Left ventricle myocardium superior (tissue), 1 donor: ENCODE measurements at regions not wholly inside any gene's neighbourhood (a gene's known extent, or its start where the extent isn't known, plus 50 kb on each side); places are given as distances from the start of the nearest gene placed in this dataset.
"Not testable (repeated sequence)": the region's sequence is repeated elsewhere in the genome, so short reads cannot be mapped to it uniquely, and the experiment has no call there.

Source experiments
- ATAC-seq: fragments of 200-7000 bp; cut with Tn5 transposase; one replicate; pipeline ENCODE4 v1.9.1; 2020; ENCODE audit warnings: mild to moderate bottlenecking, moderate library complexity
- DNase-seq: peaks from one replicate; pipeline ENCODE4 v3.0.0-alpha.2; 2020
- intact Hi-C: fragments of 100-400 bp; cut with micrococcal nuclease; formaldehyde crosslinking; loops from one replicate; pipeline ENCODE4 v1.11.0; 2022
- donor health status: DM: no; HTN: yes; CAD: no; lungs with severe emphysema.

DNA sequence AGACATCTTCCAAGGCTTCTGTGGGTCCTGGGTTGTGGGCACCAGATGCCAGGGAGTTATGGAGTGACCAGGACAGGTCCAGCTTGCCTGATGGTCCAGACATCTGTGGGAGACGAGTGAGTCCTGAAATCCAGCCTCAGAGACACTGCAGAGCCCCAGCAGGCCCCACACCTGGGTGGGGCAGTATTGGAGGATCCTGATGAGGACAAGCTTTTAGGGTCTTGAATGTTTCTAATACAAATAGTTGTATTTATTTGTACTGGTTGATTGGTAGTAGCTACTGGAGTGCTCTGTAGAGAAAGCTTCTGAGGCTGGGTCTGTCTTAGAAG lies 67.5 kb upstream of the PRR23C start:
- ATAC-seq, result no peak
- intact Hi-C loops, result loop anchor here (5.0 kb wide), 1 partner anchor 215 kb away; no protein-coding TSS in a partner anchor
- no peak for DNase-seq

DNA sequence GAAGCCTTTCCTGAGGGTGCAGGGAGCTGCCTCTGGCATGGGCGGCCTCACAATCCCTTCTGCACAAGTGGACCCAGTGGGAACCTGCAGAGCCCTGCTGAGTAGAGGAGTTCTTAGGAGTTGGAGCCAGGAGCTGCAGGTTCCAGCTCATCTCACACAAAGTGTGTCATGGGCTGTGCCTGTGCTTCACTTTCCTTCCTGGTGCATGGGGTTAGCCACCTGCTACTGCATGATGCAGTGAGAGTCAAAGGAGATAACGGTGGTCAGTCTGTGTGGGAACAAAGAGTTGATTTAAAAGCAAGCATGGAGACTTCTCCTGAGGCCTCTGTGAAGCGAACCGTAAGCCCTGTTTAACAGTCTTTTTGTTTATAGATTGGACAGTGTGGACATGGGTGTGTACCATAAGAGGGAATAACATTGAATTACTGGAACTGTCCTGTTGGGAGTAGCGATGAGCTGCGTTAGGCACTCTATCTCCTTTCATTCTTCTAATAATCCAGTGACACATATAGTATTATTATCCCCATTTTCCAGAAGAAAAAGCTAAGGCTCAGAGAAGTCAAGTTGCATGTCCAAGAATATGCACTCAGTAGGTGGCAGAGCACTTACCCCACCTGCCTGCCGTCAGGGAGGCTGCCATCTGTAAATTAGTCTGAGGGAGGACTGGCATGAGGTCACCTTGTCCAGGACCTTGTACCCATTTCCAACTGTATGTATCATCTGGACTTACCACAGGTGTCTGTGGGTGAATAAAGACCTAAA lies 68.7 kb upstream of the PRR23C start:
- intact Hi-C loops, result loop anchor here (5.0 kb wide), 1 partner anchor 214 kb away; no protein-coding TSS in a partner anchor
- DNase-seq, result no peak
- no peak for ATAC-seq

DNA sequence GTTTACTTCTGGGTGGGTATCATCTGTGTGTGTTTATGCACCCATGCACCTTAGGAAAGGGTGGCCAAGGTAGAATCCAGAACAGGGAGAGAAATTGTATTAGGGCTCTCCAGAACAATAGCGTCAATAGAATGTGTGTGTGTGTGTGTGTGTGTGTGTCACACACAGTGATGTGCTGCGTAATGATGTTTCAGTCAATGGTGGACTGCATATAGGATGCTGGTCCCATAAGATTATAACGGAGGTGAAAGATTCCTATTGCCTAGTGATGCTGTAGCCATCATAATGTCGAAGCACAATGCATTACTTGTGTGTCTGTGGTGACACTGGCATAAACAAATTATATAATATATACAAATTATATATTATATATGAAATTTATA lies 69.3 kb upstream of the PRR23C start:
- intact Hi-C loops, result loop anchor here (5.0 kb wide), 1 partner anchor 213 kb away; no protein-coding TSS in a partner anchor
- ATAC-seq, result no peak
- DNase-seq, result no peak

DNA sequence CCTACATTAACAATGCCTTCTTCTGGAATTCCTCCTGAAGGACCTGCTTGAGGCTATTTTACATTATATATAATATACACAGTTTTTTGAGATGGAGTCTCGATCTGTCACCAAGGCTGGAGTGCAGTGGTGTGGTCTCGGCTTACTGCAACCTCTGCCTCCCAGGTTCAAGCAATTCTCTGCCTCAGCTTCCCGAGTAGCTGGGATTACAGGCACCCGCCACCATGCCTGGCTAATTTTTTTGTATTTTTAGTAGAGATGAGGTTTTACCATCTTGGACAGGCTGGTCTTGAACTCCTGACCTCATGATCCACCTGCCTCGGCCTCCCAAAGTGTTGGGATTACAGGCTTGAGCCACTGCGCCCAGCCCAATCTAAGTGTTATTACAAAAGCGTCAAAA lies 71.9 kb upstream of the PRR23C start:
- intact Hi-C loops, result not testable (repeated sequence)

DNA sequence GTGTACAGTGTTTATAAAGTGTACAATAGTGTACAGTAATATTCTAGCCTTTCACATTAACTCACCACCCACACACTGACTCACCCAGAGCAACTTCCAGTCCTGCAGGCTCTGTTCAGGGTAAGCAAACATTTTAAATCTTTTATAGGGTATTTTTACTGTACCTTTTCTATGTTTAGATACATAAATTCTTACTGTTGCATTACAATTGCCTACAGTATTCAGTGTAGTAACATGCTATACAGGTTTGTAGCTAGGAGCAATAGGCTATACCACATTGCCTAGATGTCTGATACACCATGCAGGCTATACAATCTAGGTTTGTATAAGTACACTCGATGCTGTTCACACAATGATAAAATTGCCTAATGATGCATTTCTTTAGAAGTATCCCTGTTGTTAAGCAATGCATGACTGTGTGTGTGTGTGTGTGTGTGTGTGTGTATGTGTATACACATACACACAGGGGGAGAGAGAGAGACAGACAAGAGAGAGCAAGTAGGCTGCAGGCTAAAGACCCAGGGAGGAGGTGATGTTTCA lies 72.5 kb upstream of the PRR23C start:
- DNase-seq, result no peak
- intact Hi-C loops, result no loop called here
- ATAC-seq, result no peak

More for the DNA sequence above, 71.9 kb upstream of the PRR23C start:
- ATAC-seq, DNase-seq: not testable (repeated sequence)

DNA sequence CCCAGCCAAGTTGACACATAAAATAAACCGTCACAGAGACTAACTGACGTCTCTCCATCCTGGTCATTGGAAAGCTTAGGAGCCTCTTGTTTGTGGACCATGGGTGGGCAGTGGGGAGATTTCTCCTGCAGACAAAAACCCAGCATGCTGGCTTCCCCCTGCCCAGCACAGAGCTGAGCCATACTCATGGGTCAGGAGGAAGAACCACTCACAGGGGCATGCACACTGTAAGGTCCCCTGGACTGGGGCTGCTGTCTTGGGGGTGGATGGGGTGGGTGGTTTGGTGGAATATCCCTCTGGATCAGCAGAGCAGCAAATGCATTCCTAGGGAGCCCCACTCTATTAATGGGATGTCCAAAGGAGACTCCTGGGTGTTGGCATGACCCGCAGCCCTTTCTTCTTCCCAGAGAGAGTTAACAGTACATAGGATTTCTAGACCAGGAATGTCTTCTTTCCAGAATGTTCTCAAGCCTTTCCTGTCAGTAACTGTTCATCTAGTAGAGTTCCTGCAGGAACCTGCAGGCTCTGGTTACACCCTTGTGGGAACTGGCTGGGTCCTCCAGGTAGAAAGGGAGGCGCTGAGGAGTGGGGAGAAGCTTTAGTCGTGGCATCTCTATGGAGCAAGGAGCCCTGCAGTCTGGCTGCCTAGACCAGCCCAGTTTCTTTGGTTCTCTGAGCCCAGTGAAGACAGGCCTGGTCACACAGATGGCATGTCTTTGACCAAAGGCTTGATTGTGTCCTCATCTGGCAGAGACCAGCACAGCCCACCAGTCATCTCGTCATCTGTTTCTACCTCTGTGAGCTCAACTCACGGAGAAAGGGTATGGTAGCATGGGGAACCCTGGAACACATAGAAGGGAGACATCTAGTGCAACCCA lies 73.4 kb upstream of the PRR23C start:
- no peak for DNase-seq
- ATAC-seq, result no peak
- intact Hi-C loops, result no loop called here

DNA sequence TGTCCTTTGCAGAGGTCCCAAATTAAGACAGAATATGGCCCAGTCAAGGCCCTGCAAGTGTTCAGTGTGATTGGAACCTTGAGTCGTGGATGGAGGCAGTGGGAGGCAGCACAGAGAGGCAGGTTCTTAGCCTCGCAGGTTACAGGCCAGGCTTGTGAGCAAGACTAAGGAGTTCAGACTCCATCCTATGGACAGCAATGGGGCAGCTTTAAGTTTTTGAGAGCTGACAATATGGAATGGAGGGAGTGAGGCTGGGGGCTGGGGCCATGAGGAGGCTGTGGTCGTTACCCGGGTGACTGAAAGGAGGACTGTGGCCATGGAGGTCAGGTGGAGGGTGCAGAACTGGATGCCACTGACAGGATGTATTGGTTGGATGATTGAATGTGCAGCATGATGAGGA lies 74.1 kb upstream of the PRR23C start:
- DNase-seq (no peak), ATAC-seq (no peak)
- intact Hi-C loops, result no loop called here

DNA sequence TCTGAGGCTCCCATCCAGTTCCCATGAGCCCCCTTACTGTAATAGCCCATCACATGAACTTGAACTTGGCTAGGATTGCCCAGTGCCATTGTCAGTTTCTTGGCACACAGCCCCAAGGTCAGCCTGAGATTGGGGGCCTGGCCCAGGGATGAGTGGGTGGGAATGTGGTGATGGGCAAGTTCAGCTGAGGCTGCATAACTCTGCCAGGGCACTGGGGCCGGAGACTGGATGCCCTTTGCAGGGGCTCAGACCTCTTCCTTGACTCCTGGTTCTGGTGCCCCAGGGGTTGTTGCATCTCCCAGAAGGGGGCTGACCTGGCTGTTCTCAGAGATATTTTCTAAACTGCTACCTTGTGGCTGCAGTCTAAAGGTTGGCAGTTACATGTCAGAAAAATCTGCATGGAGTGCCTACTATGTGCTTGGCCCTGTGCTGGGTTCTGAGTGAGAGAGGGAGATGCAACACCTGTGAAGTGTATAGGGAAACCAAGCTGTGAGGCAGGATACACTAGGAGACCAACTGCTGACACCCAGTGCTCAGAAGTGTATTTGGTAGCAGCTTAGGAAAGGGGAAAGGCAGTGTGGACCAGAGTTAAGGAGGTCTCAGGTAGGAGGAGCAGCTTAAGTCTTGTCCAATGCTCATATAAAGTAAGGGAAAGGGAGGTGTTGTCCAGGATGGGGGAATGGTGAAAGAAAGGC lies 74.8 kb upstream of the PRR23C start:
- no peak for ATAC-seq
- DNase-seq, result no peak
- intact Hi-C loops, result no loop called here

DNA sequence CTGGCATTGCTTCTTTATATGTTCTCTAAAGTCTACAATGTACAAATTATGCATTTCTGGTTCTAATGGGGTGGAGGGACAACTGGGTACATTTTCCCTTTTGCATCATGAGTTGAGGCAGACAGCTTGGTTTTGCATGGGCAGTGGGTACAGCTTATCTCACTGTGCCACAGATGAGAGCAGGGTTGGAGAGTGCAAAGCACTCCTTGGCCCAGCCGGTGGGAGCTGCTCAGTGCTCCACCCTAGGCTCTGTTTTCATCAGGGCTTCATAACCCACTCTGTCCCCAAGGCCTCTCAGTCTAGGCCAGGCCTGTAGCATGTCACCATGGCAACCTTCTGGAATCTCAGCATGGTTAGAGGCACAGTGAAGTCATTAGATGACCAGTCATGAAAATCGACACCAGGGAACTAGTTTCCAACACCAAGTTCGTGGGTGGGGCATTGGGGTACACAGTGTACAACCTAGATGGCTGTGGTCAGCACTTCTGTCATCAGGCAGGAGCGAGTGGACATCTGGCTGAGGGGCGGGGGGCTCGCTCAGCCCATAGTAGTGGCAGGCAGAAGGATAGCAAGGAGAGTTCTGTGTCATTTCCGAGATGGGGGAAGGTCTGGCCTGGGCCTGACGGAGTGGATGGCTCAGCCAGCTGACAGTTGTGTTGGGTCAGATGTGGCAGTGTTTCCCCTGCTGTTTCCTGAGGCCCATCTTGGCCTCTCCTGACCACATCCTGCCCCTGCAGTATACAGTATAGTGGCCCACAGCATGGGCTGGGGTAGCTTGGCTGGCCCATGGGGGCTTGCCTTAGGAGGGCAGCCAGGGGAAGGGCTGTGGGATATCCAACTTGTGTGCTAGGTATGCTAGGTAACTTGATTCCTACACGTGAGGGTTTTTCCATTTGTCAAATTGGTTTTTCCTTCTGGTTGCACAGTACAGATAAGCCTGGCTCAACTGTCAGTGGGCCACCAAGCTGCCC lies 75.7 kb upstream of the PRR23C start:
- no peak for DNase-seq
- intact Hi-C loops, result no loop called here
- no peak for ATAC-seq

DNA sequence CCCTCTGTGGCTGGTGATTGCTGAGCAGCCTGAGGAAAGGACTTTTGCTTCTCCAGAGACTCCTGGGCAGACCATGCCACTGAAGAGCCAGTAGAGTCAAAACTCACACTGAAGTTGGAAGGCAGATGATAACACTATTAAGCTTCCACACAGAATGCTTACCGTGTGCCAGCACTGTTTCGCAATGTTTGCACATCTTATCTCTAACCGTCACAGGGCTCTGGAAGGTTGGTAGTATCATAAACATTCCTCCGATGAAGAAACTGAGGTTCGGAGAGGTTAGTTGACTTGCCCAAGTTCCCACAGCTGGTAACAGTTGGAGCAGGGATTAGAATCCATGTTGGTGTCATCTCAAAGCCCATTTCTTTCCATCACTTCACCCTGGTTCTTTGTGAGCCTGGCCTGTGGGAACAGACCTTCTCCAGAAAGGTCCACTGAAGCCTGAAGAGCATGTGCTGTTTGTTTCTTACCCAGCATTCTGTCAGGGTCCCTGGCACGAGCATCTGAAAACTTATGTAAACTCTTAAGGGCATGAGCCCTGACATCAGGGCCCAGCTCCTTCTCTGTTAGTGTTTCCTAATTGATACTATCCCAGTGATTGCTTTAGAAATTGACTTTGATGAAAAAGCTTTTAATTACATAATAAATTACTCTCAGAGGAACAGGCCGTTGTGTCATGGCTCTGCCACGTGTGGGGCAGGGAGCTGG lies 77.0 kb upstream of the PRR23C start:
- intact Hi-C loops, result no loop called here
- ATAC-seq (peak; percentile 38), DNase-seq (no peak)

DNA sequence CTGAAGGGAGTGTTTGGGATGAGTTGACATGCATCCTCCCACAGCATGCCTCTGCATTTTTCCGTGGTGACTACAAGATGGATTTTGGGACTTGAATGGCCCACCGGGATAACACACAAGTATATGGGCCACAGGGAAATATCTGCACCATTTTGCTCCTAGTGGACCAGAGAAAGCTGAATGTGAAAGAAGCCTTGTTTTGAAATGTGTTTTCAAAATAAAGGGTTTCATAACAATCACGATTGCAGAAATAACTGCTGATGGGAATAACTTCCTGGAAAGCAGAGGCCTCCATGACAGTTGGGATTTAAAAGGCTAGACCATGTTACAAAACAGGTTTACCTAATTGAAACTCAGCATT lies 77.5 kb upstream of the PRR23C start:
- no peak for DNase-seq
- intact Hi-C loops, result no loop called here
- ATAC-seq, result peak; percentile 50

DNA sequence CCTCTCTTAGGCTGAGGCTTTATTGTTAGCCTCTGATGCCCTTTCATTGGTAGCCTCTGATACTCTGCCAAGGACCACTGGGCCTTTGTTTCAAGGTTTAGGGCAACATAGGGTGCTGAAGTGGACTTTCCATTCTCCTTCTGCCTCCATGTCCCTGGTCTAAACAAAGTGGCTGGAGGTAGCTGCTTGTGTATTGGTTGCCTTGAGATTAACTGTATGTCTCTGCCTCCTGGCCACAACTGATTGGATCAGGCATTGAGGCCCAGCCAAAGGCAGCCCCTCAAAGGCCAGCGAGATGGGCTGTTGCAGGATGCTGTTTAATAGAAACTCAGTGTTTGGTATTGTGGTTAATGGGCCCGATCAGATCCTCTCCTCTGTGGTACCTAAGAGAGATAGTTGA lies 77.9 kb upstream of the PRR23C start:
- no peak for DNase-seq
- intact Hi-C loops, result no loop called here
- no peak for ATAC-seq

DNA sequence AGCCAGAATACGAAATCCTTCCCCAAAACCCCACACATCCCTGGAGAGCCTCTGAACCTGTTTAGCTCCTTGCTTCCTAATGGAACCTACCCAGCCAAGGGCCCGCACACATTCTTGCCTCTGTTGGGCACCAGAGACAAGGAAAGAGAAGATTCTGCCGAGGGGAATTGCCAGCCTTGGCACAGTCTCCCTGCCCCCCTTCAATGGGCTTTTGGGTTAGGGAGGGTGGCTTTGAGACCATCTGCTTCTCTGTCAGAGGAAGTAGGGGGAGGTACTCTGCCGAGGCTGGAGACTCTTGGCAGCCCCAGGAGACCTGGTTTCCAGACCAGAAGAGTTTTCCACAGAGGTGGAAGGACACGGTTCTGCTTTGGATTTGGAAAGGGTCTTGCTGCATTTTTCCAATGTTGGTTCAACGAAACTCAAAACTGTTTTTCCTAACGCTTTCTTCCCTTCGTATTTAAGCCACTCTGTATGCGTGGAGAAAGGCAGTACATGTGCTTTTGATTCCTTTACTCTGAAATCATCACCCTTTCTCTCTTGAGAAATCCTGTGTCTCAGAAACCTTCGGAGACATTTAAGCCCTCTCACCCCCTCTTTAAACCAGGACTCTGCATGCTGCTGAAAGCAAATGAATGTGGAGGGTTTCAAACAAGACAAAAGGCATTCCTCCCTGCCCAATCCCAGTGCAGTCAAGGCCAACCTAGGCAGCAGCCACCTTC lies 78.8 kb upstream of the PRR23C start:
- DNase-seq (no peak), ATAC-seq (no peak)
- intact Hi-C loops, result no loop called here

DNA sequence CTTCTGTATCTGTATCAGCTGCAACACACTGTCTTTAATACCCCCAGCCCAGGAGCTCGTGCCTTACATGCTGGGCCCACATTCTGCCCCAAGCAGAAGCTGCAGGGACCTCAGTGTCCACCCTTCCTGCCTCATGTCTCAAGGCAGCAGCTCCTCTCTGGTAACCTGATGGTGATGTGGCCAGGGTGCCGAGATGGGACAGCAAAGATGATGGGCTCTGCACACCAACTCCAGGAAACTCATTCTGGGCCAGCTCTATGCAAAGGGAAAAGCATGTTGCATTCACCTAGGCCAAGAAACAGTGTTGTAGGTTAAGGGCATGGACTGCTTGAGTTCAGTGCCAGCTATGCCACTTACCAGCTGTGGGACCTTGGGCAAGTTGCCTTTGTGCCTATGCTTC lies 79.5 kb upstream of the PRR23C start:
- intact Hi-C loops, result no loop called here
- DNase-seq (no peak), ATAC-seq (no peak)

DNA sequence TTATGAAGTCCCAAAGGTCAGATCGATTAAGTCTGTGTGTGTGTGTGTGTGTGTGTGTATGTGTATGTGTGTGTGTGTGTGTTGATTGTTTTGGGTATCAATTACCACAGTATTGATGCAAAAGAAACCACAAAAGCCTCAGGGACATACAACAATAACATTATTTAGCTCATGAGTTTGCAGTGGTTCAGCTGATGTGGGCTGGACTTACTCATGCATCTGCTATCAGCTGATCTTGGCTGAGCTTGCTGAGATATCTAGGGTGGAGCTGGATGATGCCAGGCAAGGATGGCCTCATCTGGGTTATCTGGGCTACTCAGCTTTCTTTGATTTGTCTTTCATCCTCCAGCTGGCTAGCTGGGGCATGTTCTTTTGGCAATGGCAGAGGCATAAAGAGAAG lies 82.4 kb upstream of the PRR23C start:
- ATAC-seq, result no peak

DNA sequence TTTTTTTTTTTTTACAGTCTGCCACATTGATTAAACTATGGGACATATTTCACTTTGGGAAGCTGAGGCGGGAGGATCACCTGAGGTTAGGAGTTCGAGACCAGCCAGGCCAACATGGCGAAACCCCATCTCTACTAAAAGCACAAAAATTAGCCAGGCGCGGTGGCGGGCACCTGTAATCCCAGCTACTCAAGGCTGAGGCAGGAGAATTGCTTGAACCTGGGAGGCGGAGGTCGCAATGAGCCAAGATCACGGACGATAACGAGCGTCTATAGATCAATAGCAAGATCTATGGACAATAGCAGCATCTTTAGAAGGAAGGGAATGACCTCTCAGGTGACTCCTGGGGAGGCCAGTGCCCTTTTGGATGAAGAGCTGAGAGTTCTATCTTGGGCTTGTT lies 82.9 kb upstream of the PRR23C start:
- intact Hi-C loops, ATAC-seq, DNase-seq: not testable (repeated sequence)

More for the DNA sequence above, 82.4 kb upstream of the PRR23C start:
- DNase-seq, result no peak
- intact Hi-C loops, result no loop called here

DNA sequence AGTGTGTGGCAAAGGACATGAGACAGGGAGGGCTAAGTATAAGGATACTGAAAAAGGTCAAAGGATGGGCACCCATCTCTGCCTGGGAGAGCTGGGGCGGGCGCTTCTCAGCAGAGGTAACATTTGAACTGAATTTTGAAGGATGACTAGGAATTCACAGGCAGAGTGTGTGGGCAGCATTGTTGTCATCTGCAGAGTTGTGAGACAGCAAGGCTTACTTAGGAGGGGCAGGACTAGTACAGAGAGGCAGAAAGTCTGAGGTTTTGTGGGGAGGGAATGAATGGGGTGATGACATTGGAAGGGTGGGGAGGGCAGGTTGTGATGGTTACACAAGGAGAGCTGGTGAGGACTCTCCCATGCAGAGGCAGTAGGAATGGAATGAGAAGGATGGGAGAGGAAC lies 84.1 kb upstream of the PRR23C start:
- no peak for DNase-seq
- intact Hi-C loops, result no loop called here
- ATAC-seq, result no peak
